ENCODE measurements at regions not wholly inside any gene's neighbourhood (a gene's known extent, or its start where the extent isn't known, plus 50 kb on each side); places are given as distances from the start of the nearest gene placed in this dataset.

DNA sequence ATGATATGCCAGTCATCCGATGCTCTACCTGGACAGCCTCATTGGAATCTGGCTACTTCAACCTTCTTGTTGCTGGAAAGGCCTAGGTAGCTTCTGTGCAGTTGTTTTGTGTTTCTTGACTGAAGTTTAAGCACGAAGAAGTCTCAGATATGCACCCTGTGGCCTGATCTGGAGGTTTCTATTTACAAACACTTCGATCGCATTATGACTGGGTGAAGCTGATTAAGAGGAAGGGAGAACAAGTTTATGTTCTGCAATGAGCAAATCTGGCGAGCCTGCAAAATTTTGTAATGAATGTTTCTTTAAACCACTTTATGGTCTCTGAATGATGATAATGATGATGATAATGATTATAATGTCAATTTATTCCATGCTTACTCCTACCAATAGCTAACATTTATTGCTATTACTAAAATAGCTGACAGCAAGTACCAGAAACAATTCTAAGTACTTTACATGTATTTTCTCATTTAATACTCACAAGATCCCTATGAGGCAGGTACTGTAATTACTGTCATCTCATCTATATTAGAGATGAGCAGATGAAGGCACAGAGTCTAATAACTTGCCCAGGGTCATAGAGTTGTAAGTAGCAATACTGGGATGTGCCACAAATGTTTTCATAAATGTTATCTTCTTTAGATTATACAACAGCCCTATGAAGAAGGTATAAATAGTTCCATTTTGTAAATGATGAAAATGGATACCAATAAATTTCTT is 126.1 kb upstream of the UST start:
- TF ChIP-seq HDAC2 (IDR thresholded peaks at IDR 0.05; ENCODE audit: borderline replicate concordance in 1 of 2, low read depth in 2 of 2, low read length in 2 of 2) = no peak
- no peak for TF ChIP-seq YY1 (IDR thresholded peaks at IDR 0.05; ENCODE audit: low read depth, low read length)
- TF ChIP-seq ASH2L (IDR thresholded peaks at IDR 0.05; ENCODE audit: low read length) = no peak
- TF ChIP-seq, protein P1, sequence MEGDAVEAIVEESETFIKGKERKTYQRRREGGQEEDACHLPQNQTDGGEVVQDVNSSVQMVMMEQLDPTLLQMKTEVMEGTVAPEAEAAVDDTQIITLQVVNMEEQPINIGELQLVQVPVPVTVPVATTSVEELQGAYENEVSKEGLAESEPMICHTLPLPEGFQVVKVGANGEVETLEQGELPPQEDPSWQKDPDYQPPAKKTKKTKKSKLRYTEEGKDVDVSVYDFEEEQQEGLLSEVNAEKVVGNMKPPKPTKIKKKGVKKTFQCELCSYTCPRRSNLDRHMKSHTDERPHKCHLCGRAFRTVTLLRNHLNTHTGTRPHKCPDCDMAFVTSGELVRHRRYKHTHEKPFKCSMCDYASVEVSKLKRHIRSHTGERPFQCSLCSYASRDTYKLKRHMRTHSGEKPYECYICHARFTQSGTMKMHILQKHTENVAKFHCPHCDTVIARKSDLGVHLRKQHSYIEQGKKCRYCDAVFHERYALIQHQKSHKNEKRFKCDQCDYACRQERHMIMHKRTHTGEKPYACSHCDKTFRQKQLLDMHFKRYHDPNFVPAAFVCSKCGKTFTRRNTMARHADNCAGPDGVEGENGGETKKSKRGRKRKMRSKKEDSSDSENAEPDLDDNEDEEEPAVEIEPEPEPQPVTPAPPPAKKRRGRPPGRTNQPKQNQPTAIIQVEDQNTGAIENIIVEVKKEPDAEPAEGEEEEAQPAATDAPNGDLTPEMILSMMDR (IDR thresholded peaks at IDR 0.05; ENCODE audit: control extremely low read depth in 1 of 3, insufficient read depth in 1 of 3, low read depth in 1 of 3, low read length in 3 of 3) = no peak
- TF ChIP-seq JUN (IDR thresholded peaks at IDR 0.05; ENCODE audit: low read depth, low read length) = no peak
- no peak for TF ChIP-seq EP300 (IDR thresholded peaks at IDR 0.05; ENCODE audit: borderline replicate concordance in 1 of 2, low read depth in 2 of 2, low read length in 2 of 2)
- no peak for TF ChIP-seq SRF (IDR thresholded peaks at IDR 0.05; ENCODE audit: low read depth, low read length)
- no peak for TF ChIP-seq JUND (IDR thresholded peaks at IDR 0.05; ENCODE audit: low read length)
- TF ChIP-seq POLR2AphosphoS5 (IDR thresholded peaks at IDR 0.05; ENCODE audit: low read depth, low read length) = no peak
- no peak for TF ChIP-seq EZH2 (IDR thresholded peaks at IDR 0.05; ENCODE audit: low read depth, low read length, severe bottlenecking)
- no peak for TF ChIP-seq CREB1 (IDR thresholded peaks at IDR 0.05)
- TF ChIP-seq TAF1 (IDR thresholded peaks at IDR 0.05; ENCODE audit: low read depth, low read length) = no peak

Data from H1 (cell line).